H1 (cell line): ENCODE measurements at regions not wholly inside any gene's neighbourhood (a gene's known extent, or its start where the extent isn't known, plus 50 kb on each side); places are given as distances from the start of the nearest gene placed in this dataset.

Experiments
- CTCF ChIA-PET: fragments of 300-600 bp; sonication (Branson Sonifier 250); formaldehyde crosslinking; loops from one replicate; lab custom pipeline; 2021; ENCODE audit not compliant: partially characterized antibody; lab: Charles Lee
- POLR2A ChIA-PET: fragments of 300-600 bp; sonication (Branson Sonifier 250); formaldehyde crosslinking; loops from one replicate; lab custom pipeline; 2021; ENCODE audit warnings: inconsistent platforms; ENCODE audit not compliant: partially characterized antibody; lab: Charles Lee
- DNase-seq, 2 experiments: peaks; one replicate each; pipeline versions ENCODE4 v3.0.0 to v3.0.0-alpha.2; 2010 to 2022; ENCODE audit warnings: low spot score in 2 of 2, low read depth in 1 of 2, mixed read lengths in 1 of 2
- FAIRE-seq: peaks from 2 replicates; lab custom pipeline; 2011; peaks lifted over from hg19 to GRCh38; lab: Jason Lieb, UNC
- H2AFZ ChIP-seq: 2 replicates; pipeline ENCODE4 v1.8.1; 2012; ENCODE audit warnings: low read length, inconsistent platforms
- H2AK5ac ChIP-seq: 2 replicates; pipeline ENCODE4 v1.6.1; 2013; ENCODE audit warnings: low read depth, low read length
- H2BK120ac ChIP-seq: replicated peaks from 2 replicates; pipeline ENCODE3; 2013; ENCODE audit warnings: low read depth, low read length, inconsistent platforms
- H2BK12ac ChIP-seq: 2 replicates; pipeline ENCODE4 v1.6.1; 2013; ENCODE audit warnings: low read depth, low read length
- H2BK15ac ChIP-seq: 2 replicates; pipeline ENCODE4 v1.6.1; 2013; ENCODE audit warnings: low read length
- H2BK20ac ChIP-seq: 2 replicates; pipeline ENCODE4 v1.6.1; 2013; ENCODE audit warnings: low read length
- H2BK5ac ChIP-seq: 2 replicates; pipeline ENCODE4 v1.6.1; 2013; ENCODE audit warnings: low read depth, low read length
- H3K14ac ChIP-seq: 2 replicates; pipeline ENCODE4 v1.6.1; 2013; ENCODE audit warnings: inconsistent platforms; ENCODE audit not compliant: insufficient read length
- H3K18ac ChIP-seq: 2 replicates; pipeline ENCODE4 v1.6.1; 2013; ENCODE audit warnings: low read length; ENCODE audit errors: extremely low read depth
- H3K23ac ChIP-seq: 2 replicates; pipeline ENCODE4 v1.6.1; 2013; ENCODE audit warnings: inconsistent platforms; ENCODE audit not compliant: insufficient read length
- H3K23me2 ChIP-seq: 2 replicates; pipeline ENCODE4 v1.6.1; 2013; ENCODE audit warnings: low read depth, low read length
- H3K27ac ChIP-seq: 2 replicates; pipeline ENCODE4 v1.6.1; 2011; ENCODE audit warnings: low read depth, low read length, inconsistent platforms
- H3K27me3 ChIP-seq, 4 experiments: replicated peaks in 1 of 4; 1 replicate in 1 of 4; 2 replicates in 3 of 4; pipeline versions ENCODE4 v1.6.1 to v1.8.1; 2011 to 2013; ENCODE audit warnings: low read length in 3 of 4, mild to moderate bottlenecking in 3 of 4, inconsistent platforms in 2 of 4, mixed read lengths in 2 of 4, moderate library complexity in 1 of 4; ENCODE audit not compliant: control insufficient read depth in 3 of 4, insufficient read depth in 3 of 4; ENCODE audit errors: extremely low read depth in 1 of 4
- H3K36me3 ChIP-seq, 4 experiments: 2 replicates each; pipeline versions ENCODE4 v1.6.1 to v1.8.1; 2011 to 2013; ENCODE audit warnings: mild to moderate bottlenecking in 4 of 4, low read length in 3 of 4, moderate library complexity in 2 of 4, control low read depth in 1 of 4, inconsistent platforms in 1 of 4; ENCODE audit not compliant: insufficient read depth in 4 of 4, control insufficient read depth in 2 of 4
- H3K4ac ChIP-seq: replicated peaks from 2 replicates; pipeline ENCODE3; 2013; ENCODE audit warnings: low read length, low read depth, mixed read lengths, inconsistent platforms; ENCODE audit not compliant: insufficient read length
- H3K4me1 ChIP-seq, 4 experiments: replicated peaks in 1 of 4; 1 replicate in 1 of 4; 2 replicates in 3 of 4; pipeline versions ENCODE4 v1.6.1 to v1.8.1; 2011 to 2013; ENCODE audit warnings: low read length in 3 of 4, inconsistent platforms in 2 of 4, mixed read lengths in 1 of 4; ENCODE audit not compliant: insufficient read depth in 4 of 4, control insufficient read depth in 3 of 4
- H3K4me2 ChIP-seq, 2 experiments: 2 replicates each; pipeline versions ENCODE4 v1.6.1 to v1.8.1; 2011 to 2013; ENCODE audit warnings: low read depth in 2 of 2, low read length in 2 of 2, control low read depth in 1 of 2, inconsistent platforms in 1 of 2, mild to moderate bottlenecking in 1 of 2; ENCODE audit not compliant: insufficient read depth in 1 of 2
- H3K4me3 ChIP-seq, 4 experiments: fragments of 200-600, 300-600 bp in 1 of 4; sonication (generic), shearing (Covaris generic), sonication (Bioruptor Twin) in 1 of 4; 2 replicates each; pipeline versions ENCODE4 v1.5.1 to v1.8.1; 2011 to 2016; ENCODE audit warnings: low read length in 4 of 4, low read depth in 3 of 4, control low read depth in 2 of 4, inconsistent platforms in 2 of 4, mild to moderate bottlenecking in 2 of 4, mixed read lengths in 1 of 4, moderate library complexity in 1 of 4; ENCODE audit not compliant: insufficient read depth in 2 of 4; ENCODE audit errors: extremely low read depth in 1 of 4
- H3K56ac ChIP-seq: replicated peaks from 2 replicates; pipeline ENCODE3; 2013; ENCODE audit warnings: low read depth, mild to moderate bottlenecking, mixed read lengths, low read length, inconsistent platforms; ENCODE audit not compliant: insufficient read length
- H3K79me1 ChIP-seq: 2 replicates; pipeline ENCODE4 v1.6.1; 2013; ENCODE audit warnings: low read depth, low read length, control low read depth
- H3K79me2 ChIP-seq, 2 experiments: 2 replicates each; pipeline versions ENCODE4 v1.6.1 to v1.8.1; 2012 to 2013; ENCODE audit warnings: low read length in 2 of 2, mild to moderate bottlenecking in 2 of 2, inconsistent platforms in 1 of 2; ENCODE audit not compliant: insufficient read depth in 2 of 2, control insufficient read depth in 1 of 2
- H3K9ac ChIP-seq, 4 experiments: replicated peaks in 1 of 4; 1 replicate in 1 of 4; 2 replicates in 3 of 4; pipeline versions ENCODE4 v1.6.1 to v1.8.1; 2011 to 2013; ENCODE audit warnings: low read depth in 3 of 4, low read length in 3 of 4, control low read depth in 2 of 4, mild to moderate bottlenecking in 2 of 4, moderate library complexity in 2 of 4, inconsistent platforms in 1 of 4; ENCODE audit errors: extremely low read depth in 1 of 4
- H3K9me3 ChIP-seq, 2 experiments: 2 replicates each; pipeline versions ENCODE4 v1.6.1 to v1.8.1; 2012 to 2013; ENCODE audit warnings: mild to moderate bottlenecking in 2 of 2, moderate library complexity in 2 of 2, control low read depth in 1 of 2, inconsistent platforms in 1 of 2, low read depth in 1 of 2, low read length in 1 of 2, mixed read lengths in 1 of 2; ENCODE audit not compliant: insufficient read depth in 2 of 2
- H4K20me1 ChIP-seq, 2 experiments: replicated peaks in 1 of 2; 2 replicates each; pipeline versions ENCODE3 to v1.8.1; 2011 to 2013; ENCODE audit warnings: inconsistent platforms in 2 of 2, low read length in 2 of 2, mild to moderate bottlenecking in 1 of 2; ENCODE audit not compliant: insufficient read depth in 2 of 2, control insufficient read depth in 1 of 2
- H4K5ac ChIP-seq: 2 replicates; pipeline ENCODE4 v1.6.1; 2013; ENCODE audit warnings: low read length, low read depth, mixed read lengths, inconsistent platforms; ENCODE audit not compliant: insufficient read length
- H4K8ac ChIP-seq: 2 replicates; pipeline ENCODE4 v1.8.0; 2013; ENCODE audit warnings: mild to moderate bottlenecking, moderate library complexity, low read length, inconsistent platforms; ENCODE audit not compliant: insufficient read depth; ENCODE audit errors: extremely low read depth
- H4K91ac ChIP-seq: replicated peaks from 2 replicates; pipeline ENCODE3; 2013; ENCODE audit warnings: low read length, mixed read lengths, inconsistent platforms; ENCODE audit not compliant: insufficient read length
- E2F6 ChIP-seq: IDR thresholded peaks from 2 replicates; pipeline ENCODE4 v1.6.1; 2012; ENCODE audit warnings: inconsistent platforms
- GABPA ChIP-seq: IDR thresholded peaks from 2 replicates; pipeline ENCODE4 v1.6.1; 2011; ENCODE audit warnings: mild to moderate bottlenecking, low read length, moderate library complexity, borderline replicate concordance; ENCODE audit not compliant: insufficient read depth
- RFX5 ChIP-seq: IDR thresholded peaks from 2 replicates; pipeline ENCODE4 v1.6.1; 2011; ENCODE audit warnings: low read depth, low read length, improper control_type of control experiment, borderline replicate concordance
- WGBS, 2 experiments: shearing (Covaris generic) in 1 of 2; methylation state at CpG; one replicate each; pipeline versions ENCODE4 v1.1.6 to v1.1.7; 2013 to 2015; ENCODE audit warnings: low lambda C conversion rate in 2 of 2, mixed read lengths in 2 of 2, inconsistent platforms in 1 of 2, low coverage in 1 of 2, missing lambda C conversion rate in 1 of 2; ENCODE audit not compliant: insufficient replicate concordance in 2 of 2, insufficient coverage in 1 of 2, insufficient read length in 1 of 2; ENCODE audit errors: extremely low coverage in 1 of 2, missing lambda C conversion rate in 1 of 2; 5-methylcytosine and 5-hydroxymethylcytosine counted together

GRCh38 chr15:81660976-81661375, 287.0 kb upstream of the TMC3 start:
- Histone ChIP-seq H4K8ac (no peak overlapping the region), H3K9me3 (no peaks in the 10 kb centered on the region), H3K14ac (no peak overlapping the region), H3K4me3 (no peak overlapping the region), H2BK5ac (no peak overlapping the region), H3K4ac (no peak overlapping the region), H3K4me2 (no peak overlapping the region), H2BK120ac (no peak overlapping the region), H3K79me1 (no peaks in the 10 kb centered on the region), H3K56ac (no peak overlapping the region), H4K20me1 (no peaks in the 10 kb centered on the region), H2BK20ac (no peak overlapping the region), H4K5ac (no peak overlapping the region), H3K23ac (no peak overlapping the region), H3K27me3 (no peaks in the 10 kb centered on the region), H2AFZ (no peak overlapping the region), H3K27ac (no peak overlapping the region), H2BK15ac (no peak overlapping the region), H2AK5ac (no peak overlapping the region), H4K91ac (no peak overlapping the region), H3K23me2 (no peaks in the 10 kb centered on the region), H3K4me1 (no peaks in the 10 kb centered on the region), H3K18ac (no peak overlapping the region), H2BK12ac (no peak overlapping the region), H3K9ac (no peak overlapping the region), H3K36me3 (no peaks in the 10 kb centered on the region), H3K79me2 (no peaks in the 10 kb centered on the region)
- DNase-seq (no peak), FAIRE-seq (no peak)
- WGBS, 2 experiments: 78% methylated on average over 5 of the region's 5 CpGs; no CpG with 5 or more reads in 1 of the 2 experiments
- POLR2A ChIA-PET: no interaction called here
- CTCF ChIA-PET: no interaction called here
- TF ChIP-seq GABPA (no peak), E2F6 (no peak), RFX5 (no peak)
